ACC112 (cell line): ENCODE measurements at regions not wholly inside any gene's neighbourhood (a gene's known extent, or its start where the extent isn't known, plus 50 kb on each side); places are given as distances from the start of the nearest gene placed in this dataset.

Source experiments
- H2AFZ ChIP-seq: fragments of 200-600 bp; sonication (generic); one replicate; pipeline ENCODE4 v1.6.0; 2017; ENCODE audit warnings: antibody characterized with exemption, low read length; ENCODE audit not compliant: unreplicated experiment
- H3K27ac ChIP-seq: fragments of 200-600 bp; sonication (generic); 2 replicates; pipeline ENCODE4 v1.5.1; 2014; ENCODE audit warnings: low read depth, mild to moderate bottlenecking, antibody characterized with exemption, low read length, moderate library complexity
- H3K27me3 ChIP-seq: fragments of 200-600 bp; sonication (generic); 2 replicates; pipeline ENCODE4 v1.6.1; 2014; ENCODE audit warnings: mild to moderate bottlenecking, antibody characterized with exemption, low read length, moderate library complexity, mixed read lengths; ENCODE audit not compliant: insufficient read depth
- H3K36me3 ChIP-seq: fragments of 200-600 bp; sonication (generic); 2 replicates; pipeline ENCODE4 v1.6.1; 2016; ENCODE audit warnings: mild to moderate bottlenecking, antibody characterized with exemption, low read length, moderate library complexity, mixed read lengths; ENCODE audit not compliant: insufficient read depth
- H3K4me1 ChIP-seq: fragments of 200-600 bp; sonication (generic); one replicate; pipeline ENCODE4 v1.6.1; 2016; ENCODE audit warnings: low read length, mixed read lengths; ENCODE audit not compliant: insufficient read depth, unreplicated experiment, control insufficient read depth
- H3K4me3 ChIP-seq: fragments of 200-600 bp; sonication (generic); 2 replicates; pipeline ENCODE4 v1.5.1; 2014; ENCODE audit warnings: mild to moderate bottlenecking, low read depth, low read length
- H3K79me2 ChIP-seq: fragments of 200-600 bp; sonication (generic); one replicate; pipeline ENCODE4 v1.6.0; 2016; ENCODE audit warnings: low read length; ENCODE audit not compliant: control insufficient read depth, unreplicated experiment, insufficient read depth

DNA sequence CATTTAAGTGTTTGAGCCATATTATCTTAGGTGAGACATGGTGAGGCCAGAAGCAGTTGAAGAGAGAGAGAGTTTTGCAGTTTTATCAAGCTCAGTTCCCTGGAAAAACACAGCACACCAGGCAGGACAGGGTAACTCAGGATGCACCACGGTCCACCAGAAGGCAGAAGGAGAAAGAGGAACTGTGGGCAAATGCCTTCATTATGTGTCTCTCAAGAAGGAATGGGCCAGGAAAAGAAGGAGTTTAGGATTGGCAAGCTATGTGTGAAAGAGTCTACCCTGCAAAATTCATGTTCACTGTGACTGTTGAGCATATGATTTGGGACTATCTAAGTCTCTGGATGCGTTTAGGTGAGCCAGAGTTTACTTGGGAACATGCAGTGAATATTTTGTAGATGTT, 934.5 kb upstream of the MIR17HG start:
- H3K4me1 ChIP-seq, result peaks cover 32% of the 10 kb centered on the region
- no peak overlapping the region for H3K27ac ChIP-seq
- no peaks in the 10 kb centered on the region for H3K27me3 ChIP-seq
- no peaks in the 10 kb centered on the region for H3K36me3 ChIP-seq
- H3K79me2 ChIP-seq, result no peaks in the 10 kb centered on the region
- H2AFZ ChIP-seq, result no peak overlapping the region
- H3K4me3 ChIP-seq, result no peak overlapping the region

DNA sequence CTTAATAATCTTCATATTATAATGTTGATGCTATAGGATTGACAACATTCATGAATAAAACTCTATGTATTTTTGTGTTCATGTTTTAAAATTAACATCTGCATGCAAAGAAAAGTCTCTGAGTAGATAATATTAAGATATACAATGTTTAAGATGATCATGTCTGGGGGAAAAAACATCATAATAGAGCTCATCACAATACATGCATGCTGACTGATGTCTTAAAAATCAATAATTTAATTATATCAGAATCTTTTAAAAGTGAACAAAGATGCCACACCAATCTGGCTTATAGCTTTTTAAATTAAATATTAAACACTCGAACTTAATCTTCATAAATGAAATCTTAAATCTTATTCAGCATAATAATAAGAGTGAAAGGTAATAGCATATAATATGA, 933.9 kb upstream of the MIR17HG start:
- peaks cover 32% of the 10 kb centered on the region for H3K4me1 ChIP-seq
- H3K36me3 ChIP-seq, result no peaks in the 10 kb centered on the region
- no peak overlapping the region for H2AFZ ChIP-seq
- no peaks in the 10 kb centered on the region for H3K27me3 ChIP-seq
- H3K4me3 ChIP-seq, result no peak overlapping the region
- H3K27ac ChIP-seq, result no peak overlapping the region
- H3K79me2 ChIP-seq, result no peaks in the 10 kb centered on the region

DNA sequence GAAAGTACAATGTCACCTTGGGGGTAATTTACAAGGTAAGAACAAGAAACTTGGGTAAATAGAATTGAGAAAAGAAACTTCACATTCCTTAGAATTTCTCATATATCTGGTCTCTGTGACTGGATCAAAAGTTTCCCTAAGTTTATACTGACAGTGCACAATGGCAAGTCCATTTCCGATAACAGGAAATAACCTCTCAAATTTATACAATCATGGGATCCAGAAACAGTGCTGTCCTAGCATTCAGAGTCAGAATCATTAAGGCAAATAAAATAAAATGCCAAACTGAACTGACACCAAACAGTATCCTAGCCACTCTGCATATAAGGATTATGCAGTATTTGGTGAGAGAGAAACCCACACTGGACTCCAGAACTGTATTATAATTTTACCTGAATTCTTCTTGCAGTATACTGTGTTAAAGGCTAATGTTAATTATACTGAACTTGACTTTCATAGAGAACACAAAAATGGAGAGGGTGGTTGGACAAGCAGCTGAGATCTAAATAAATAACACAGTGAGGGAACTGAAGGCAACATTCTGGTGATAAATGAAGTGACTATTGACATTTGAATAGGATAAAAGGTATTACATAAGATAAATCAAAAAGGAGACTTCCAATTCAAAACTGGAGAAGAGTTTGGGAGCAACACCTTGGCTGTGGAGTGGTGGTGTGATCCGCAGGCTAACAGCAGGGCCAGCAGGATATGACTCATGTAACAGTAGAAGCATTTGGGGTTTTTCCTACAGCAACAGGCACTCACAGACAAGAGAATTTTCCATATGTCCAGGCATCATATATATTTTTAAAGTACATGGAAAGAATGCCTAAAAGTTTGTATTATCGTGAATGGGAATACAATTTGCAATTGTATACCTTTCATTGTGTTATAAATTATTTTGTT, 932.5 kb upstream of the MIR17HG start:
- Histone ChIP-seq H3K36me3 (no peaks in the 10 kb centered on the region), H3K4me3 (no peak overlapping the region), H3K4me1 (peaks cover 32% of the 10 kb centered on the region), H3K79me2 (no peaks in the 10 kb centered on the region), H3K27me3 (no peaks in the 10 kb centered on the region), H2AFZ (peak overlapping the region; percentile 84), H3K27ac (peak overlapping the region; percentile 39)

DNA sequence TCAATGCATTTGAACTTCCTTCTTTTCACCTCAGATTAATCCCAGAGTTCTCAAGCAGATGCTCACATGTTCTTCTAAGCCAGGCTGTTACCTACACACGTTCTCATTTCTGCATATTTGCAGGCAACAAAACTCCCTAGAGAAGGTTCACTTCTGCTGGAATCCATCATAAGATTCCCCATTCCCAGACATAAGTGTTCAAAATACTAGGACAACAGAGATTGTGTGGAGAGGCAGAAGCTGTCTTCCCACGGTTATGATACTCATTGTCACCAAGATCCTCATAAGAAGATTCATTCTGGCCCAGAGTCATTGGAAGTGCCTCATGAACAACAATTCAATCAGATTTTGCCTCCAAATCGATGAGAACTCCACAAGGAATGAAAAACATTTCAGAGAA, 931.6 kb upstream of the MIR17HG start:
- Histone ChIP-seq H3K4me1 (peaks cover 32% of the 10 kb centered on the region), H3K79me2 (no peaks in the 10 kb centered on the region), H3K4me3 (no peak overlapping the region), H2AFZ (peak overlapping the region; percentile 77), H3K27ac (peak overlapping the region; percentile 39), H3K36me3 (no peaks in the 10 kb centered on the region), H3K27me3 (no peaks in the 10 kb centered on the region)

GRCh38 chr13:90416519-90416918, 931.0 kb upstream of the MIR17HG start:
- no peaks in the 10 kb centered on the region for H3K27me3 ChIP-seq
- no peak overlapping the region for H2AFZ ChIP-seq
- no peak overlapping the region for H3K4me3 ChIP-seq
- H3K27ac ChIP-seq, result peak overlapping the region; percentile 39; the same call in 1 of the 2 replicates
- H3K36me3 ChIP-seq, result no peaks in the 10 kb centered on the region
- H3K79me2 ChIP-seq, result no peaks in the 10 kb centered on the region
- peaks cover 32% of the 10 kb centered on the region for H3K4me1 ChIP-seq

DNA sequence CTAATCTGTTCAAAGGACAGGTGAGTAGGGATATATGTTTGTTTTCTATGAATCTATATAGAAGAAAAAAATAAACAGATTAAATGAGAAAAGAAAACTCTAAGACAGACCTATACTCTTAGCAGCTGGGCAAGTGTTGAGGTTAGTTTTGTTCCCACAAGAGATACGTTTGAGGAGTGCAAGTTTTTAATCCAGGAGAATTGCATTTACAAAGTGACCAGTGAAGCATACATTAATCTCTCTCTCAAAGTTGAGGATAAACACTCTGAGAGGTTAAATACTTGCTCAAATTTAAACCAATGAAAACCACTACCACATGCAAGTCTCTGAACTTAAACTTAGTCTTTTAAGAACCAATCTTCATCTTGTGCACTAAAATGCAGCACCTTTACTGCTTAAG, 930.5 kb upstream of the MIR17HG start:
- Histone ChIP-seq H3K36me3 (no peaks in the 10 kb centered on the region), H2AFZ (no peak overlapping the region), H3K79me2 (no peaks in the 10 kb centered on the region), H3K27ac (peak overlapping the region; percentile 39; the same call in 1 of the 2 replicates), H3K4me3 (no peak overlapping the region), H3K27me3 (no peaks in the 10 kb centered on the region), H3K4me1 (peaks cover 32% of the 10 kb centered on the region)

DNA sequence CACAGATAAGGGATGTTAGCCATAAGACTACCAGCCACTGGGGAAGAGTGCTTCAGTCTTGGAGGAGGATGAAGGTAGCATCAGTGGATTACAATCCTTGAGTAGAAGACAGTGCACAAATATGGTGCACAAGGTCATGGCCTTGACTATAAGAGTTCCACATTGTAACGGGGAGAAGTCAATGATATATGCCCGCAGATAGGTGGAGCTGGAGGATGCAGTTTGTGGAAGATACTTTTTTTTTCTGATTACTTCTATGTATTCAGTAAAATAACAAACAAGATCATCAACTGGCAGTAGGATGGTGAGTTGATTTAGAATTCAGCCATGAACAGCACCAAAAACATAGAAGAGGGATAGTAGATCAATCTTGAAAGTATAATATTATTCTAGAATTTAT, 926.8 kb upstream of the MIR17HG start:
- Histone ChIP-seq H3K27ac (no peak overlapping the region), H3K79me2 (no peaks in the 10 kb centered on the region), H3K36me3 (no peaks in the 10 kb centered on the region), H3K4me1 (peaks cover 16% of the 10 kb centered on the region), H3K27me3 (no peaks in the 10 kb centered on the region), H2AFZ (no peak overlapping the region), H3K4me3 (no peak overlapping the region)

DNA sequence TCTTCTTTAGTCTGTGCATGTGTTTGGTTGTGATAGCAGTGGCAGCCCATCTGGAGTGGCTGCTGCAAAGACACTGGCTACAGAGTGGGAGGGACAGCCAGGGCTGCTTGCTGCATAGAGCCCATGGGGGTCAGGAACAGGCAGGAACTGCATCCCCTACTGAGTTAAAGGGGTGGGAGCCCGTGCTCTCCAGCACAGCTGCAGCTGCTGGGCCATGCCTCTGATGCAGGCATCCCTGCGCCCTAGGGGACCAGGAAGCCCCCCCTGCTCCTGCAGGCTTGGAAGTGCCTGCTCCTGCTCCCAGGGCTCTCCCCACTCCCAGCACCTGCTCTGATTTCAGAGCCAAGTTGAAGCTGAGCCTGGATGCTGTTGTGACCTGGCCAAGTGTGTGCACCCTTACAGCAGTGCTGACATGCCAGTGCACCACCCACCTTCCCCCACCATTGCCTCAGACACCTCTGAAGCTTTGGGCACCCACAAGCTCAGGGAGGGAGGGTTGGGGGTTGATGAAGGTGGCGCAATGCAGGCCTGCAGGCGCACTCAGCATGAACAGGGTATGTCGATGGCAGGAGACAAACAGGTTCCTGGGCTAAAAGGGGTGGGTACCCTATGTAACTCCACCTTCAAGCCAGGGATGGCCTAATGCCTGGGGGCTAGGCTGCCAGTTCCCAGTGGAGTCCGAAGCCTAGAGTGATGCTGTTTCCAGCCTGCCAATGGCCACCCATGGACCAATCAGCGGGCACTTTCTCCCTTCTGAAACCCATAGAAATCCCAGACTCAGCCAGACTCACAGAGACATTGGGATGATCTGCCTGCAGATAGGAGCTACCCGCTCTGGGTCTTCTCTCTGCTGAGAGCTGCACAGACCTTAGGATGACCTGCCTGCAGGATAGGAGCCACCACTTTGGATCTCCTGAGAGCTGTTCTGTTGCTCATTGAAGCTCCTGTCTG, 919.9 kb upstream of the MIR17HG start:
- Histone ChIP-seq H3K79me2 (no peaks in the 10 kb centered on the region), H3K36me3 (no peaks in the 10 kb centered on the region), H3K4me1 (no peaks in the 10 kb centered on the region), H3K27ac (no peak overlapping the region), H3K4me3 (no peak overlapping the region), H3K27me3 (no peaks in the 10 kb centered on the region), H2AFZ (no peak overlapping the region)

- no peak overlapping the region for H3K27ac ChIP-seq
- no peaks in the 10 kb centered on the region for H3K79me2 ChIP-seq
- no peaks in the 10 kb centered on the region for H3K4me1 ChIP-seq
- no peak overlapping the region for H2AFZ ChIP-seq
- no peak overlapping the region for H3K4me3 ChIP-seq
- no peaks in the 10 kb centered on the region for H3K27me3 ChIP-seq
- H3K36me3 ChIP-seq, result no peaks in the 10 kb centered on the region
These were observed 918.8 kb upstream of the MIR17HG start for GRCh38 chr13:90428522-90429210.

DNA sequence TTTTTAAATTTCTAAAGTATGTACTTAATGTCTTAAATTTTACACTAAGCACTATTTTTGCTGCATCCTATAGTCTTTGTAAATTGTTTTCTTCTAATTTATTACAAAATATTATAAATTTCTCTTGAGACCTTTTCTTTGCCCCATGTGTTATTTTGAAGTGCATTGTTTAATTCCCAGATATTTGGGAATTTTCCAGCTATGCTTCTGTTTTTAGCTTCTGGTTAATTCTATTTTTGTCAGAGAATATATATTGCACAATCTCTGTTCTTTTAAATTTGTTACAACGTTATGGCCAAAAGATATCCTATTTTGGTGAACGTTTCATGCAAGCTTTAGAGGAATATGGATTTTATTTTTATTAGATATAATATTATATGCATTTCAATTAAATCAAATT, 917.4 kb upstream of the MIR17HG start:
- Histone ChIP-seq H3K36me3 (no peaks in the 10 kb centered on the region), H3K4me3 (no peak overlapping the region), H3K4me1 (no peaks in the 10 kb centered on the region), H3K27me3 (no peaks in the 10 kb centered on the region), H3K79me2 (no peaks in the 10 kb centered on the region), H3K27ac (no peak overlapping the region), H2AFZ (no peak overlapping the region)
